H1 (cell line): ENCODE measurements at regions not wholly inside any gene's neighbourhood (a gene's known extent, or its start where the extent isn't known, plus 50 kb on each side); places are given as distances from the start of the nearest gene placed in this dataset.

Experiments
- CTCF ChIA-PET: fragments of 300-600 bp; sonication (Branson Sonifier 250); formaldehyde crosslinking; loops from one replicate; lab custom pipeline; 2021; ENCODE audit not compliant: partially characterized antibody; lab: Charles Lee
- POLR2A ChIA-PET: fragments of 300-600 bp; sonication (Branson Sonifier 250); formaldehyde crosslinking; loops from one replicate; lab custom pipeline; 2021; ENCODE audit warnings: inconsistent platforms; ENCODE audit not compliant: partially characterized antibody; lab: Charles Lee
- DNase-seq, 2 experiments: peaks; one replicate each; pipeline versions ENCODE4 v3.0.0 to v3.0.0-alpha.2; 2010 to 2022; ENCODE audit warnings: low spot score in 2 of 2, low read depth in 1 of 2, mixed read lengths in 1 of 2
- FAIRE-seq: peaks from 2 replicates; lab custom pipeline; 2011; peaks lifted over from hg19 to GRCh38; lab: Jason Lieb, UNC
- H2AFZ ChIP-seq: 2 replicates; pipeline ENCODE4 v1.8.1; 2012; ENCODE audit warnings: low read length, inconsistent platforms
- H2AK5ac ChIP-seq: 2 replicates; pipeline ENCODE4 v1.6.1; 2013; ENCODE audit warnings: low read depth, low read length
- H2BK120ac ChIP-seq: replicated peaks from 2 replicates; pipeline ENCODE3; 2013; ENCODE audit warnings: low read depth, low read length, inconsistent platforms
- H2BK12ac ChIP-seq: 2 replicates; pipeline ENCODE4 v1.6.1; 2013; ENCODE audit warnings: low read depth, low read length
- H2BK15ac ChIP-seq: 2 replicates; pipeline ENCODE4 v1.6.1; 2013; ENCODE audit warnings: low read length
- H2BK20ac ChIP-seq: 2 replicates; pipeline ENCODE4 v1.6.1; 2013; ENCODE audit warnings: low read length
- H2BK5ac ChIP-seq: 2 replicates; pipeline ENCODE4 v1.6.1; 2013; ENCODE audit warnings: low read depth, low read length
- H3K14ac ChIP-seq: 2 replicates; pipeline ENCODE4 v1.6.1; 2013; ENCODE audit warnings: inconsistent platforms; ENCODE audit not compliant: insufficient read length
- H3K18ac ChIP-seq: 2 replicates; pipeline ENCODE4 v1.6.1; 2013; ENCODE audit warnings: low read length; ENCODE audit errors: extremely low read depth
- H3K23ac ChIP-seq: 2 replicates; pipeline ENCODE4 v1.6.1; 2013; ENCODE audit warnings: inconsistent platforms; ENCODE audit not compliant: insufficient read length
- H3K23me2 ChIP-seq: 2 replicates; pipeline ENCODE4 v1.6.1; 2013; ENCODE audit warnings: low read depth, low read length
- H3K27ac ChIP-seq: 2 replicates; pipeline ENCODE4 v1.6.1; 2011; ENCODE audit warnings: low read depth, low read length, inconsistent platforms
- H3K27me3 ChIP-seq, 4 experiments: replicated peaks in 1 of 4; 1 replicate in 1 of 4; 2 replicates in 3 of 4; pipeline versions ENCODE4 v1.6.1 to v1.8.1; 2011 to 2013; ENCODE audit warnings: low read length in 3 of 4, mild to moderate bottlenecking in 3 of 4, inconsistent platforms in 2 of 4, mixed read lengths in 2 of 4, moderate library complexity in 1 of 4; ENCODE audit not compliant: control insufficient read depth in 3 of 4, insufficient read depth in 3 of 4; ENCODE audit errors: extremely low read depth in 1 of 4
- H3K36me3 ChIP-seq, 4 experiments: 2 replicates each; pipeline versions ENCODE4 v1.6.1 to v1.8.1; 2011 to 2013; ENCODE audit warnings: mild to moderate bottlenecking in 4 of 4, low read length in 3 of 4, moderate library complexity in 2 of 4, control low read depth in 1 of 4, inconsistent platforms in 1 of 4; ENCODE audit not compliant: insufficient read depth in 4 of 4, control insufficient read depth in 2 of 4
- H3K4ac ChIP-seq: replicated peaks from 2 replicates; pipeline ENCODE3; 2013; ENCODE audit warnings: low read length, low read depth, mixed read lengths, inconsistent platforms; ENCODE audit not compliant: insufficient read length
- H3K4me1 ChIP-seq, 4 experiments: replicated peaks in 1 of 4; 1 replicate in 1 of 4; 2 replicates in 3 of 4; pipeline versions ENCODE4 v1.6.1 to v1.8.1; 2011 to 2013; ENCODE audit warnings: low read length in 3 of 4, inconsistent platforms in 2 of 4, mixed read lengths in 1 of 4; ENCODE audit not compliant: insufficient read depth in 4 of 4, control insufficient read depth in 3 of 4
- H3K4me2 ChIP-seq, 2 experiments: 2 replicates each; pipeline versions ENCODE4 v1.6.1 to v1.8.1; 2011 to 2013; ENCODE audit warnings: low read depth in 2 of 2, low read length in 2 of 2, control low read depth in 1 of 2, inconsistent platforms in 1 of 2, mild to moderate bottlenecking in 1 of 2; ENCODE audit not compliant: insufficient read depth in 1 of 2
- H3K4me3 ChIP-seq, 4 experiments: fragments of 200-600, 300-600 bp in 1 of 4; sonication (generic), shearing (Covaris generic), sonication (Bioruptor Twin) in 1 of 4; 2 replicates each; pipeline versions ENCODE4 v1.5.1 to v1.8.1; 2011 to 2016; ENCODE audit warnings: low read length in 4 of 4, low read depth in 3 of 4, control low read depth in 2 of 4, inconsistent platforms in 2 of 4, mild to moderate bottlenecking in 2 of 4, mixed read lengths in 1 of 4, moderate library complexity in 1 of 4; ENCODE audit not compliant: insufficient read depth in 2 of 4; ENCODE audit errors: extremely low read depth in 1 of 4
- H3K56ac ChIP-seq: replicated peaks from 2 replicates; pipeline ENCODE3; 2013; ENCODE audit warnings: low read depth, mild to moderate bottlenecking, mixed read lengths, low read length, inconsistent platforms; ENCODE audit not compliant: insufficient read length
- H3K79me1 ChIP-seq: 2 replicates; pipeline ENCODE4 v1.6.1; 2013; ENCODE audit warnings: low read depth, low read length, control low read depth
- H3K79me2 ChIP-seq, 2 experiments: 2 replicates each; pipeline versions ENCODE4 v1.6.1 to v1.8.1; 2012 to 2013; ENCODE audit warnings: low read length in 2 of 2, mild to moderate bottlenecking in 2 of 2, inconsistent platforms in 1 of 2; ENCODE audit not compliant: insufficient read depth in 2 of 2, control insufficient read depth in 1 of 2
- H3K9ac ChIP-seq, 4 experiments: replicated peaks in 1 of 4; 1 replicate in 1 of 4; 2 replicates in 3 of 4; pipeline versions ENCODE4 v1.6.1 to v1.8.1; 2011 to 2013; ENCODE audit warnings: low read depth in 3 of 4, low read length in 3 of 4, control low read depth in 2 of 4, mild to moderate bottlenecking in 2 of 4, moderate library complexity in 2 of 4, inconsistent platforms in 1 of 4; ENCODE audit errors: extremely low read depth in 1 of 4
- H3K9me3 ChIP-seq, 2 experiments: 2 replicates each; pipeline versions ENCODE4 v1.6.1 to v1.8.1; 2012 to 2013; ENCODE audit warnings: mild to moderate bottlenecking in 2 of 2, moderate library complexity in 2 of 2, control low read depth in 1 of 2, inconsistent platforms in 1 of 2, low read depth in 1 of 2, low read length in 1 of 2, mixed read lengths in 1 of 2; ENCODE audit not compliant: insufficient read depth in 2 of 2
- H4K20me1 ChIP-seq, 2 experiments: replicated peaks in 1 of 2; 2 replicates each; pipeline versions ENCODE3 to v1.8.1; 2011 to 2013; ENCODE audit warnings: inconsistent platforms in 2 of 2, low read length in 2 of 2, mild to moderate bottlenecking in 1 of 2; ENCODE audit not compliant: insufficient read depth in 2 of 2, control insufficient read depth in 1 of 2
- H4K5ac ChIP-seq: 2 replicates; pipeline ENCODE4 v1.6.1; 2013; ENCODE audit warnings: low read length, low read depth, mixed read lengths, inconsistent platforms; ENCODE audit not compliant: insufficient read length
- H4K8ac ChIP-seq: 2 replicates; pipeline ENCODE4 v1.8.0; 2013; ENCODE audit warnings: mild to moderate bottlenecking, moderate library complexity, low read length, inconsistent platforms; ENCODE audit not compliant: insufficient read depth; ENCODE audit errors: extremely low read depth
- H4K91ac ChIP-seq: replicated peaks from 2 replicates; pipeline ENCODE3; 2013; ENCODE audit warnings: low read length, mixed read lengths, inconsistent platforms; ENCODE audit not compliant: insufficient read length
- BACH1 ChIP-seq: IDR thresholded peaks from 2 replicates; pipeline ENCODE4 v1.6.1; 2012; ENCODE audit warnings: low read length, improper control_type of control experiment
- CEBPB ChIP-seq: IDR thresholded peaks from 2 replicates; pipeline ENCODE4 v1.6.1; 2012; ENCODE audit warnings: low read depth, low read length
- EZH2 ChIP-seq: fragments of 200-600 bp; sonication (generic); IDR thresholded peaks from 2 replicates; pipeline ENCODE4 v1.7.1; 2012; ENCODE audit warnings: low read depth, mild to moderate bottlenecking, moderate library complexity, low read length, inconsistent platforms; ENCODE audit not compliant: severe bottlenecking
- GTF2F1 ChIP-seq: IDR thresholded peaks from 2 replicates; pipeline ENCODE4 v1.6.1; 2012; ENCODE audit warnings: low read depth, low read length, improper control_type of control experiment, borderline replicate concordance
- NANOG ChIP-seq: IDR thresholded peaks from 2 replicates; pipeline ENCODE4 v1.6.1; 2011; ENCODE audit warnings: low read length, low read depth, mild to moderate bottlenecking, inconsistent platforms; ENCODE audit not compliant: insufficient read depth, poor library complexity, severe bottlenecking
- RXRA ChIP-seq: IDR thresholded peaks from 2 replicates; pipeline ENCODE4 v1.6.1; 2011; ENCODE audit warnings: low read depth, mild to moderate bottlenecking, low read length, moderate library complexity; ENCODE audit not compliant: insufficient read depth
- SUZ12 ChIP-seq: fragments of 200-600 bp; sonication (generic); IDR thresholded peaks from 2 replicates; pipeline ENCODE4 v1.6.1; 2012; ENCODE audit warnings: mild to moderate bottlenecking, inconsistent platforms, low read length, moderate library complexity, mixed read lengths
- TEAD4 ChIP-seq: IDR thresholded peaks from 2 replicates; pipeline ENCODE4 v1.6.1; 2012; ENCODE audit warnings: low read depth, low read length, inconsistent platforms, mixed read lengths
- WGBS, 2 experiments: shearing (Covaris generic) in 1 of 2; methylation state at CpG; one replicate each; pipeline versions ENCODE4 v1.1.6 to v1.1.7; 2013 to 2015; ENCODE audit warnings: low lambda C conversion rate in 2 of 2, mixed read lengths in 2 of 2, inconsistent platforms in 1 of 2, low coverage in 1 of 2, missing lambda C conversion rate in 1 of 2; ENCODE audit not compliant: insufficient replicate concordance in 2 of 2, insufficient coverage in 1 of 2, insufficient read length in 1 of 2; ENCODE audit errors: extremely low coverage in 1 of 2, missing lambda C conversion rate in 1 of 2; 5-methylcytosine and 5-hydroxymethylcytosine counted together
- TF ChIP-seq, protein P1 (sequence below), 3 experiments: IDR thresholded peaks; 1 replicate in 2 of 3; 2 replicates in 1 of 3; pipeline versions ENCODE4 v1.5.1 to v1.6.1; 2011; ENCODE audit warnings: low read length in 3 of 3, mild to moderate bottlenecking in 3 of 3, inconsistent platforms in 2 of 3, low read depth in 1 of 3, moderate library complexity in 1 of 3; ENCODE audit not compliant: insufficient read depth in 1 of 3; ENCODE audit errors: control extremely low read depth in 1 of 3

DNA sequence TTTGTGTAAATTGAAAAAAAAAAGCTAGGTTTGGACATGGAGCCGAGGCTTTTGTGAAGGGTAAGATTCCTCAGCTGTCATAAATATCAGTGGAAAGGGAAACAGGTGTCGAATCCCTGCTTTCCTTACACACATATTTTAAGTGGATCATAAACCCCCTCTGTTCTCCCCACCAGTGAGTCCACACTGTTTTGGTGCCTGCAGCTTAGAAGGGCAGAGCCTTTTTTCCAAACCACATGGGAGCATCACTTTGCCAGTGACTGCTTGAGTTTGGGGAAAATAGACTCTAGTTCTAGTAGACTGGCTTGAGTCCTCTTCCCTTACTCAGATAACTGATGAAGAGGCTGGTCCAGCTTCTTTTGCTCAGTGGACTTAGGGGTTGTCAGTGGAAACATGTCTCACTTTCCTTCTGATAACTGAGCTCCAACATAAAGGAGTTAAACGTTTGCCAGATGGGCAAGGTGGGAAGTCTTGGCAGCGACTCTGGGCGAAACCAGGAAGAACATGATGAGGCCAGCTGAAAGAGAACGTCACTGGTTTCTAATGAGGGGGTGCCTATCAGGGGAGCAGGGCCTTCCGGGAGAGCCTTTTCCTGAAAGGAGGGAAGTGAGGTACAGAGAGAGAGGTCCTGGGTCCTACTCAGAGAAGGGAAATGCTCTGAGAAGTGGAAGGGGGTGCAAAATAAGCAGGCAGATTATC is 168.1 kb upstream of the PARP11 start:
- Histone ChIP-seq H3K27ac (no peak overlapping the region), H2BK12ac (no peak overlapping the region; the same call in 1 of the 2 replicates), H3K4me2 (no peak overlapping the region), H2BK20ac (no peak overlapping the region), H4K20me1 (no peaks in the 10 kb centered on the region), H3K4me3 (no peak overlapping the region), H3K79me1 (no peaks in the 10 kb centered on the region), H3K18ac (no peak overlapping the region), H3K4ac (no peak overlapping the region), H2BK120ac (no peak overlapping the region), H2AFZ (no peak overlapping the region), H2AK5ac (no peak overlapping the region), H3K23ac (no peak overlapping the region), H4K5ac (no peak overlapping the region), H2BK5ac (no peak overlapping the region), H3K23me2 (no peaks in the 10 kb centered on the region; the same call in 1 of the 2 replicates), H4K91ac (no peak overlapping the region), H3K36me3 (no peaks in the 10 kb centered on the region; a peak in 1 of 8 replicates), H4K8ac (no peak overlapping the region), H3K9me3 (no peaks in the 10 kb centered on the region), H2BK15ac (no peak overlapping the region), H3K9ac (no peak overlapping the region), H3K4me1 (peaks cover 0 to 2% (median under 1%) of the 10 kb centered on the region in 4 experiments; a peak in 3 of 7 replicates), H3K27me3 (no peaks in the 10 kb centered on the region), H3K79me2 (no peaks in the 10 kb centered on the region), H3K14ac (no peak overlapping the region), H3K56ac (no peak overlapping the region)
- DNase-seq (no peak), FAIRE-seq (no peak)
- 86% methylated on average over 7 of the region's 7 CpGs; no CpG with 5 or more reads in 1 of the 2 experiments for WGBS, 2 experiments
- ChIA-PET CTCF (interaction anchor here (0.8 to 9.5 kb wide), 8 partner anchors 13 to 383 kb away, joined by 3 to 273 read pairs (median 9); no protein-coding TSS in a partner anchor), POLR2A (interaction anchor here (0.6 kb wide), 1 partner anchor 31 kb away, joined by 5 read pairs; no protein-coding TSS in a partner anchor)
- TF ChIP-seq BACH1 (no peak), GTF2F1 (no peak), TEAD4 (no peak), RXRA (no peak), EZH2 (no peak), NANOG (no peak), SUZ12 (no peak), CEBPB (no peak)
- TF ChIP-seq, protein P1, sequence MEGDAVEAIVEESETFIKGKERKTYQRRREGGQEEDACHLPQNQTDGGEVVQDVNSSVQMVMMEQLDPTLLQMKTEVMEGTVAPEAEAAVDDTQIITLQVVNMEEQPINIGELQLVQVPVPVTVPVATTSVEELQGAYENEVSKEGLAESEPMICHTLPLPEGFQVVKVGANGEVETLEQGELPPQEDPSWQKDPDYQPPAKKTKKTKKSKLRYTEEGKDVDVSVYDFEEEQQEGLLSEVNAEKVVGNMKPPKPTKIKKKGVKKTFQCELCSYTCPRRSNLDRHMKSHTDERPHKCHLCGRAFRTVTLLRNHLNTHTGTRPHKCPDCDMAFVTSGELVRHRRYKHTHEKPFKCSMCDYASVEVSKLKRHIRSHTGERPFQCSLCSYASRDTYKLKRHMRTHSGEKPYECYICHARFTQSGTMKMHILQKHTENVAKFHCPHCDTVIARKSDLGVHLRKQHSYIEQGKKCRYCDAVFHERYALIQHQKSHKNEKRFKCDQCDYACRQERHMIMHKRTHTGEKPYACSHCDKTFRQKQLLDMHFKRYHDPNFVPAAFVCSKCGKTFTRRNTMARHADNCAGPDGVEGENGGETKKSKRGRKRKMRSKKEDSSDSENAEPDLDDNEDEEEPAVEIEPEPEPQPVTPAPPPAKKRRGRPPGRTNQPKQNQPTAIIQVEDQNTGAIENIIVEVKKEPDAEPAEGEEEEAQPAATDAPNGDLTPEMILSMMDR (IDR thresholded peaks at IDR 0.05; ENCODE audit: control extremely low read depth in 1 of 3, insufficient read depth in 1 of 3, low read depth in 1 of 3, low read length in 3 of 3), result no peak
